ENCODE measurements at regions not wholly inside any gene's neighbourhood (a gene's known extent, or its start where the extent isn't known, plus 50 kb on each side); places are given as distances from the start of the nearest gene placed in this dataset.
"Not testable (repeated sequence)": the region's sequence is repeated elsewhere in the genome, so short reads cannot be mapped to it uniquely, and the experiment has no call there.

GRCh38 chr6:103820148-103820547, 1039.6 kb downstream of the HACE1 start:
- Histone ChIP-seq H3K9me3 (no peaks in the 10 kb centered on the region), H3K27ac (no peak overlapping the region), H3K4me1 (no peaks in the 10 kb centered on the region), H3K27me3 (no peaks in the 10 kb centered on the region), H3K36me3 (no peaks in the 10 kb centered on the region), H3K4me3 (no peak overlapping the region)
- intact Hi-C loops (cut with DNase I; ENCODE audit: low total_unique reads) (no loop called here), in situ Hi-C loops (cut with MboI; ENCODE audit: low pct_ligation_motif_present in 1 of 4, low pct_unique_long_range_greater_than_20kb in 1 of 4, low sequenced_read_pairs in 3 of 4) (no loop called here)
- WGBS, 2 donors (ENCODE audit: low coverage in 1 of 2): 75% methylated on average over 3 of the region's 3 CpGs; no CpG with 5 or more reads in 1 of the 2 donors
- TF ChIP-seq POLR2A (IDR thresholded peaks at IDR 0.05) (no peak), POLR2AphosphoS5 (IDR thresholded peaks at IDR 0.05) (no peak), EP300 (IDR thresholded peaks at IDR 0.05; ENCODE audit: low read depth) (no peak), CTCF (IDR thresholded peaks at IDR 0.05) (no peak)
- no peak for DNase-seq

GRCh38 chr6:103819509-103819908, 1040.2 kb downstream of the HACE1 start:
- H3K9me3 ChIP-seq: no peaks in the 10 kb centered on the region
- H3K4me1 ChIP-seq: no peaks in the 10 kb centered on the region
- H3K36me3 ChIP-seq: no peaks in the 10 kb centered on the region
- in situ Hi-C loops (cut with MboI; ENCODE audit: low pct_ligation_motif_present in 1 of 4, low pct_unique_long_range_greater_than_20kb in 1 of 4, low sequenced_read_pairs in 3 of 4): no loop called here
- intact Hi-C loops (cut with DNase I; ENCODE audit: low total_unique reads): no loop called here
- no peak overlapping the region for H3K27ac ChIP-seq
- H3K4me3 ChIP-seq: no peak overlapping the region
- TF ChIP-seq POLR2A (IDR thresholded peaks at IDR 0.05) (no peak), CTCF (IDR thresholded peaks at IDR 0.05) (no peak), POLR2AphosphoS5 (IDR thresholded peaks at IDR 0.05) (no peak), EP300 (IDR thresholded peaks at IDR 0.05; ENCODE audit: low read depth) (no peak)
- DNase-seq: no peak
- 27 to 28% methylated on average over 3 of the region's 3 CpGs for WGBS, 2 donors (ENCODE audit: low coverage in 1 of 2)
- no peaks in the 10 kb centered on the region for H3K27me3 ChIP-seq

GRCh38 chr6:103812970-103813369, 1046.7 kb downstream of the HACE1 start:
- DNase-seq: no peak
- TF ChIP-seq POLR2A (IDR thresholded peaks at IDR 0.05) (no peak), EP300 (IDR thresholded peaks at IDR 0.05; ENCODE audit: low read depth) (no peak), CTCF (IDR thresholded peaks at IDR 0.05) (no peak), POLR2AphosphoS5 (IDR thresholded peaks at IDR 0.05) (no peak)
- H3K4me1 ChIP-seq: no peaks in the 10 kb centered on the region
- H3K27me3 ChIP-seq: no peaks in the 10 kb centered on the region
- H3K27ac ChIP-seq: no peak overlapping the region
- in situ Hi-C loops (cut with MboI; ENCODE audit: low pct_ligation_motif_present in 1 of 4, low pct_unique_long_range_greater_than_20kb in 1 of 4, low sequenced_read_pairs in 3 of 4) (no loop called here), intact Hi-C loops (cut with DNase I; ENCODE audit: low total_unique reads) (no loop called here)
- no peaks in the 10 kb centered on the region for H3K9me3 ChIP-seq
- no peaks in the 10 kb centered on the region for H3K36me3 ChIP-seq
- H3K4me3 ChIP-seq: no peak overlapping the region

GRCh38 chr6:103801901-103802479, 1057.7 kb downstream of the HACE1 start:
- H3K36me3 ChIP-seq; H3K27ac ChIP-seq; H3K9me3 ChIP-seq; DNase-seq; in situ Hi-C loops (cut with MboI; ENCODE audit: low pct_ligation_motif_present in 1 of 4, low pct_unique_long_range_greater_than_20kb in 1 of 4, low sequenced_read_pairs in 3 of 4); H3K4me1 ChIP-seq; intact Hi-C loops (cut with DNase I; ENCODE audit: low total_unique reads); H3K4me3 ChIP-seq; H3K27me3 ChIP-seq: not testable (repeated sequence)
- 78% methylated on average over 11 of the region's 11 CpGs; no CpG with 5 or more reads in 1 of the 2 donors for WGBS, 2 donors (ENCODE audit: low coverage in 1 of 2)

GRCh38 chr6:103799971-103800670, 1059.6 kb downstream of the HACE1 start:
- intact Hi-C loops (cut with DNase I; ENCODE audit: low total_unique reads) (no loop called here), in situ Hi-C loops (cut with MboI; ENCODE audit: low pct_ligation_motif_present in 1 of 4, low pct_unique_long_range_greater_than_20kb in 1 of 4, low sequenced_read_pairs in 3 of 4) (no loop called here)
- 68 to 79% methylated on average over 5 of the region's 5 CpGs for WGBS, 2 donors (ENCODE audit: low coverage in 1 of 2)
- H3K4me1 ChIP-seq: no peaks in the 10 kb centered on the region
- no peak for TF ChIP-seq EP300 (IDR thresholded peaks at IDR 0.05; ENCODE audit: low read depth)
- TF ChIP-seq POLR2A (IDR thresholded peaks at IDR 0.05): no peak
- no peak for TF ChIP-seq POLR2AphosphoS5 (IDR thresholded peaks at IDR 0.05)
- TF ChIP-seq CTCF (IDR thresholded peaks at IDR 0.05): no peak
- no peak overlapping the region for H3K4me3 ChIP-seq
- H3K27ac ChIP-seq: no peak overlapping the region
- H3K27me3 ChIP-seq: no peaks in the 10 kb centered on the region
- H3K9me3 ChIP-seq: no peaks in the 10 kb centered on the region
- DNase-seq: no peak
- no peaks in the 10 kb centered on the region for H3K36me3 ChIP-seq
